ENCODE measurements at regions not wholly inside any gene's neighbourhood (a gene's known extent, or its start where the extent isn't known, plus 50 kb on each side); places are given as distances from the start of the nearest gene placed in this dataset.
"Not testable (repeated sequence)": the region's sequence is repeated elsewhere in the genome, so short reads cannot be mapped to it uniquely, and the experiment has no call there.

DNA sequence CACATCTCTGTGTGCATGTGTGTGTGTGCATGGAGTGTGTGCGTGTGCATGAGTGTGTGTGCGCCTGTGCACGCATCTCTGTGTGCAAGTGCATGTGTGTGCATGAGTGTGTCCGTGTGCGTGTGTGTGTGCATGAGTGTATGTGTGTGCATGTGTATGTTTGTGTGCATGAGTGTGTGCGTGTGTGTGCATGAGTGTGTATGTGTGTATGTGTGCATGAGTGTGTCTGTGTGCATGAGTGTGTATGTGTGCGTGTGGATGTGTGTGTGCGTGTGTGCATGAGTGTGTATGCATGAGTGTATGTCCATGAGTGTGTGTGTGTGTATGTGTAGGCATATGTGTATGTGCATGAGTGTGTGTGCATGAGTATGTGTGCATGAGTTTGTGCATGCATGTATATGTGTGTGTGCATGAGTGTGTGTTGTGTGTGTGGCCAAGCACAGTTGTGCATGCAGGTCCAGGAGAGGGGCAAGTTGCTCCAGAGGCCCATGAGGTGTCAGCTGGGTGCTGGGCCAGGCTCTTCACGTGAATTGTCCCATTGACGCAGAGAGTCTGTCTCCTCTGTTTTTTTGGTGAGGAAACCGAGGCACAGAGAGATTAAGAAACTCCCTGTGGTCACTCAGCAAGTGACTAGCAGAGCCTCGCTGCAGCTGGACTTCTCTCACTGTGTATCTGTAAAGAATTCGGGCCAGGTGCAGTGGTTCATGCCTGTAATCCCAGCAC, 75.5 kb downstream of the ASB1 start:
- no peak for DNase-seq
- intact Hi-C loops (cut with DNase I), result no loop called here

DNA sequence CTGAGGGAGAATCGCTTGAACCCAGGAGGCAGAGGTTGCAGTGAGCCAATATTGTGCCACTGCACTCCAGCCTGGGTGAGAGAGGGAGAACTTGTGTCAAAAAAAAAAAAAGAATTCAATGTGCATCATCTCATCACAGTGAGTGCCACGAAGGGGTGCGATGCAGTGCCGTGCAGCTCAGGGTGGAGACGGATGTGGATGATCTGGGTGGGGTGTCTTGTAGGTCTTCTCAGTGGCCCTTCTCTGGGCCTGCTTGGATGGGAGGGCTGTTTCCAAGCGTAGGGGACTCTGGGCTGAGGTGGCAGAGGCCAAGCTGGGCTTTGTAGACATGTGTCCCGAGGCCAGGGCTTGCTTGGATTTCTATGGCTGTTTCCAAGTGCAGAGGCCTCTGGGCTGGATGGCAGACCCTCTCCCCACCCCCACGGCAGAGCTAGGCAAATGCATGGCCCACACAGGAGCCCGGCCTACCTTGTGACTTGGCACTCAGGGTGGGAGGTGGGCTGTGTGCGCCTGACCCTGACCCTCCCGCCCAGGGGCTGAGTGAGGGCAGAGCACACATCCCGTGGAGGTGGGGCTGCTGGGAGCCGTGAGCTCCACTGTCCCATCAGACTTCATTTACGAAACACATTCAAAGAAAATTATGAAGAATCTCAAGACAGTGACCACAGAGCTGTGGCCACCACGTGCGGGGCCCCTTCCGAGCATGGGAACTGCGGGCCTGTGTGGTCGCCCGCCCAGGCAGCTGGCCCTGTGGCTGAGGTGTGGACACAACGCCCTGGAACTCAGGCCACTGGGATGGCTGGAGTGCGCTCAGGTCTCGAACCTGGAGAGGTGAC, 76.4 kb downstream of the ASB1 start:
- no peak for DNase-seq
- intact Hi-C loops (cut with DNase I), result no loop called here

DNA sequence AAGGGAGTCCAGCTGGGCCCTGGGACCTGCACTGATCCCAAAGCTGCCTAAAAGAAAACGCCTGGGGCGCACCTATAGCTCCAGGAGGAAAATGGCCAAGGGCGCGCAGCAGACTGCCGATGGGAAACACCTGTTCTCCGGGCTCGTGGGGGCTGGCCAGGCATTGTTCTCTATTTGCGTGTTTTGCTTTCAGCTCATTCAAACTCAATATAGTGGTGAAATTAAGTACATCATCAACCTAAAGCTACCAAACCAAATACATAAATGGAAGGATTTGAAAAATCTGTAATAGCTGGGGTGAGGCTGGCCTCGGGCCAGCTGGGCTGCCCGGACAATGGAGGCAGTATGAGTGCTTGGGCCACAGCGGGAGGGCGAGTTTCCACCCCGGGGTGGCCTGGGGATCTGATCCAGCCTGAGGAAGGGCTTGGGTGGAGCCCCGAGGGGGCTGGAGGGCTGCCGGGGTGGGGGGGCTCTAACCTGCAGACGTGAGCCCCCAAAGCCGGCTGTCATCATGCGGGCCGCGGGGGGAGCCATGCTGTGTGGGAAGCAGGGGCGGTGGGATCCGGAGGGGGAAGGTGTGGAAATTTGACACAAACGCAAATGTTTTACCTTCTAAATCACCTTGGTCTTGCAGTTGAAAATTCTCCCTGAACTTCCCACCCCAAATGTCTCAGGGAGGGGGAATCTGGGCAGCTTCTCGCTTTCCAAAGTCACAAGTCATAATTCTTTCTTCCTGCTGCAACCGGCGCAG, 77.6 kb downstream of the ASB1 start:
- intact Hi-C loops (cut with DNase I), result no loop called here
- peak in 1 of 10 donors; percentile 20 for DNase-seq

DNA sequence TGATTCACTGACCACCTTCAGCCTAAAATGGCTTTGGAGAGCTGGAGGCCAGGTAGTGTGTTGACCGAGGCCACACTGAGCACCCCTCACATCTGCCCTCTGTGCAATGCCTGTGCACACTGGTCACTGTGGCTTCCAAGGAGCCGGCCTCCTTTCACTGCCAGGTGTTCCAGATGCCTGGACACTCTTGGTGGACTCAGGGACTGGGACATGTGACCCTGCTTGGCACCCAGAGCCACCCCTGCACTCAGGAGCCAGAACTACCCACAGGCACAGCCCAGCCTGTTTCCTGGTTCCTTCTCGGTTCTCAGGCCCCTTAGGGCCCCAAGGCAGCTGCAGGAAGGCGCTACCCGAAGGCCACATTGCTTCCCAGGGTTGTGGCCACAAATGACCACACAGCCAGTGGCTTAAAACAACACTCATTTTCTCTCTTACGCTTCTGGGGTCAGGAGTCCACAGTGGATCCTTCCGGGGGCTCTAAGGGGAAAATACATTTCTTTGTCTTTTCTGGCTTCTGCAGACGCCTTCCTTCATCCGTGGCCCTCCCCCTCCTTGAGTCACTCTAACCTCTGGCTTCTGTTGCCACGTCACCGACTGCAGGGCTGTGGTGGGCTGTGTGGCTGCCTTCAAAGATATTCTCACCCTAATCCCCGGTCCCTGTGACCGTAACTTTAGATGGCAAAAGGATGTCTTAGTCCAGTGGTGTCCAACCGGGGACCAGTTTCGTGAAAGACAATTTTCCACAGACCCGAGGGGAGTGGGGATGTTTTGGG, 78.6 kb downstream of the ASB1 start:
- intact Hi-C loops (cut with DNase I), result no loop called here
- peak in 1 of 10 donors; percentile 62 for DNase-seq

DNA sequence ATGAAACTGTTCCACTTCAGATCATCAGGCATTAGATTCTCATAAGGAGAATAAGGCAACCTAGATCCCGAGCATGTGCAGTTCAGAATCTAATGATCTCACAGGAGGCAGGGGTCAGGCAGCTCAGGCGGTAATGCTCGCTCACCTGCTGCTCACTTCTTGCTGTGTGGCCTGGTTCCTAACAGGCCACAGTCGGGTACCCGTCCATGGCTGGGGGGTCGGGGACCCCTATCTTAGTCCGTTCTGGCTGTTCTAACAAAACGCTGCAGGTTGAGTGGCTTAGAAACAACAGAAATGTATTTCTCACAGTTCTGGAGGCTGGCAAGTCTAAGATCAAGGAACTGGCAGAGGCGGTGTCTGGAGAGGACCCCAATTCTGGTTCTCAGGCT, 79.2 kb downstream of the ASB1 start:
- DNase-seq, result peak in 1 of 10 donors; percentile 45
- intact Hi-C loops (cut with DNase I), result no loop called here

DNA sequence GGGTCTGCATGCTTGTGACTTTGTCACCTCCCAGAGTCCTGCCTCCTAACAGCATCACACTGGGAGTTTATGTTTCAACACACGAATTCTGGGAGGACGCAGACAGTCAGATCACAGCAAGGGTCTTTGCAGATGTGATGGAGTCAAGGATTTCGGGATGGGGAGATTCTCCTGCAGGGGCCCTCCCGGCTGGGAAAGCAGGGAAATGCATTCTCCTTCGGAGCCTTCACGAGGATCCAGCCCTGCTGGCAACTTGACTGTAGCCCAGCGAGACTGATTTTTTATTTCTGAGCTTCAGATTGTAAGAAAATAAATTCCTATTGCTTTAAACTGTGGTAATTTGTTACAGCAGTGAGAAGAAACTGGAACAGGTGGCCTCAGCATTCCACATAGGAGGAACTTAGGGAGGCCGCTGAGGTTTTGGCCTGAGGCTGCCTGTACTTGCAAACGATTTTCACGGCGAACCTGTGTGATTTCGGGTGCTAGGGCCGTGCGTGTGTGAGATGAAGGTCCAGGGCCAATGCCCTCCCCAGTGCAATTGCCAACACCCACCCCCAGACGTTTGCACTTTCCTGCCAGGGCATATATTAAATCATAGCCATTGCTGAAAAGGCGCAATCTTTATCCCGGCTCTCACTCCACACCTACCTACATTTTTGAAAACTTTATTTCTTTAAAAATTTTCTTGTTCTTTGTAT, 79.8 kb downstream of the ASB1 start:
- intact Hi-C loops (cut with DNase I), result no loop called here
- DNase-seq, result peak in 1 of 10 donors; percentile 84

DNA sequence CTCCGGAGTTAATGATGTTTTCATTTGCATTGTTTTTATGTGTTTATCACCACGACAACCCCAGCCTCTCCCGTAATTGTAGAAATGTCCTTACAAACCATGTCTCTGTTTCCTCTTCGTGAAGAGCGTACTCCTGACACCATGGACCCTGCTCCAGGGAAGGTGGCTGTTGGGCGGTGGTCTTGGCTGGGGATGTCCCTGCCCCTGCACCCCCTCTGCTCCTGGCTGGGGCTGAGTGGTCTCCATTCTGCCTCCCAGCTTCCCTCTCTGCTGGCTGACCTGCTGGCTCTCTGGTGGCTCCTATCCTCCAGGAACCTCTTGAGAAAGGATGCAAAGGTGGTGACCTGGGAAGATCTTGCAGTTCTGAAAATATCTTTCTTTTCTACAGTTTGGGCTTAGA, 81.1 kb downstream of the ASB1 start:
- intact Hi-C loops (cut with DNase I), result no loop called here
- DNase-seq, result no peak

DNA sequence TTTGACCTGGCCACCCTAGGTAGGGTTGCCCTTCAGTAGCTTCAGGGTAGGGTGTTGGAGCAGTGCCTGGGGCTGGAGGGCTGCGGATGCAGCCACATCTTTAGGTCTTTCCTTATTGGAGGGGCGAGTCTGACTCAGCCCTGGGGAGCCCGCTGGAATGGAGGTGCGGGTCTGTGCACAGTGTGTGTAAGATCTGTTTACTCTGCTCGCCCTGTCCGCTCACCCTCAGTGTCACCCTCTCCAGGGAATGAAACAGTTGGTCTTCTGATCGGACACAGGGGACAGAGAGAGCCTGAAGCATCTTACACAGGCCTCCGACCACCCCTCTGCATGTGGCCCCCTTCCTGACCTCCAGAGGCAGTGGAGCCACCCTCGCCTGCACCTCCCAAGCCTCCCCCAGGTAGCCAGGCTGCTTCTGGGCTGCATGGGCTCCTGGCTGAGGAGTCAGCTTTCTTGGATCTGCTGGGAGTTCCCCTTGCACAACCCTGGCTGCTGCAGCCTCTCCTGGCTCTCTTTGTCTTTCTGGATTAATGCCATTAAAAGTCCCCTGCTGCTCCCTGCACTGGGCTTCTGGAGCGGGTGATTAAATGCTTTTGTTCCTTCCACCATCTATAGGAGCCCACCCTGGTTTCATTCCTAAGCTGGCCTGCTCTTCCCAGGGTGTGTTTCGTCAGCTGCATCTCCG, 82.6 kb downstream of the ASB1 start:
- intact Hi-C loops (cut with DNase I), result no loop called here
- peak in 1 of 10 donors; percentile 76 for DNase-seq

DNA sequence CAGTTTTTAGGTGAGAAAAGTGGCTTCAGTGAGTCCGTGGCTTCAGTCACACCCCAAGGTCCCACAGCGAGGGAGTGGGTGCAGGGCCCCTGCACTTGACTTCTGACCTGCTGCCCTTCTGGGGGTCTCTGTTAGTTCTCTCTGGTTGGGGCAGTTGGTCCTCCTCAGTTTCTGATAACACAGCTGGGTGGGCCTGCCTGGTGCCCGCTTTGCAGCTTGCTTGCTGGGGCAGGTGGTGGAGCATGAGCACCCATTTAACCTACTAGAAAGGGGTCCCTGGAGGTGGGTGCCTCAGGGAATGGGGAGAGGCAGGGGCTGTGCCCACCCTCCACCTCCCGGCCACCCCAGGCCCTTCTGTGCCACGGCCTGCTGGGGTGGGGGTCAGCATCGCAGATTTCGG, 83.2 kb downstream of the ASB1 start:
- DNase-seq, result no peak
- intact Hi-C loops (cut with DNase I), result no loop called here

DNA sequence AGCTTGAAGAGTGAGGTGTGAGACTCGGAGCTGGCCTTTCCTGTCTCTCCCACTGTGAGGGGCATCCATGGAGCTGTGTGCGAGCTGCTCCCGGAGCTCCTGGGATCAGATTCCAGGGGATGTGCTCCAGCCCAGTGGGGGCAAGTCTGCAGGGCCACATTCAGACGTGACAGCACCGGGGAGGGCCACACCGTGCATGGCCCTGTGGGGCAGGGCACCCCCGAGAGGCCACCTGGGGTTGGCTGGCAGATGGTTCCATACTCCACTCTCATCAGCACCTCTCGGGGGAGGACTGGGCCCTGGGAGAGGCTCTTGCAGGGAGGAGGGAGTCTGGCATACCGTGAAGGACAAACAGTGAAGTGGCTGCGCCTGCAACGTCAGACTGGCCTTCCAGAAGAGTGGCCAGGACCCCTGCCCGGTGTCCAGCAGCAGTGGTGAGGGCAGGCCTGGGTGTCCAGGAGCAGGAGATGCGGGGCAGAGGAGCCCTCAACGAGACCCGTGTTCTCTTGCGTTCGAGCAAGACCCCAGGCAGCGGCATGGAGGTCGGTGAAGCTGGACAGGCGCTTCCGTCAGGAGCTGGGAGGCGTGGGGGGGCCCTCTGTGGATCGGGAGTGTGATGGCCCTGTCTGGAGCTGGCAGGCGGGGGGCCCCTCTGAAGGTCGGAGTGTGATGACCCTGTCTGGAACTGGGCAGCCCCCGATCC, 84.3 kb downstream of the ASB1 start:
- no peak for DNase-seq
- intact Hi-C loops (cut with DNase I), result no loop called here

DNA sequence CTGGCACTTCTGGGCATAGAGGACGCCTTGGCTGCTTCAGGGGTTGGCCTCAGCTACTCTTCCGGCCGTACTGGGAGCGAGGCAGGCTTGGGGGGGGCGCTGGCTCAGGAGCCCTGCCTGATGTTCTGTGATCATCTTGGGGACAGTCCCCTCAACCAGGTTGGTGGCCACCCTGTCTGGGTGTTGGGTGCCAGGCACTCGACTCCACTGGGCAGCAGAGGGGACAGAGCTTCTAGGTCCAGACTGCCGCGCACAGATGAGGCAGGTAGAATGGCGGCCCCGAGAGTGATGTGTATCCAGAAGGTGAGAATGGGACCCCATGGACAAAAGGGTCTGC, 84.9 kb downstream of the ASB1 start:
- intact Hi-C loops (cut with DNase I), result no loop called here
- no peak for DNase-seq

DNA sequence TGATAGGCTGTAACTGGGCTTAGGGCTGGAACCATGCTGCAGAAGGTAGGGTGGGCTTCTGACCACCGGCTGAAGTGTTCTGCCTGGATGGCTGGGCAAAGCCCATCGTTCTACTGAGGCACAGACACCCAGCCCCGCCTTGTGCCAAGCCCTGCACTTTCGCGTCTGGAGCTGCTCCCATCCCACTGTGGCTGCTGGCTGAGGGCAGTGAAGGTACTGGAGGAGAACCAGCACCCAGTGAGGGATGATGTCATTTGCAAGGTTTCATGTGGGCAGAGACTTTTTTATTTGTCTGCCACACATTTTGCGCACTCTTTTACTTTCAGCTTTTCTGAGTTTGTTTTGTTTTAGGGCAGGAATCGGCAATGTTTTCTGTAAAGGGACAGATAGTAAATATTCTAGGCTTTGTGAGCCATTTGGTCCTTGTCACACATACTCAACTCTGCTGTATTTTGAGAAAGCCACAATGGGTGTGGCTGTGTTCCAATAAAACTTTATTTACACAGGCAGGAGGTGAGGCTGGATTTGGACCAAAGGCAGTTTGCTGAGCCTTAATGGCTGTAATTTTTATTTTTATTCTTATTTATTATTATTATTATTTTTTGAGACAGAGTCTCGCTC, 85.6 kb downstream of the ASB1 start:
- intact Hi-C loops (cut with DNase I), result no loop called here
- DNase-seq, result no peak

DNA sequence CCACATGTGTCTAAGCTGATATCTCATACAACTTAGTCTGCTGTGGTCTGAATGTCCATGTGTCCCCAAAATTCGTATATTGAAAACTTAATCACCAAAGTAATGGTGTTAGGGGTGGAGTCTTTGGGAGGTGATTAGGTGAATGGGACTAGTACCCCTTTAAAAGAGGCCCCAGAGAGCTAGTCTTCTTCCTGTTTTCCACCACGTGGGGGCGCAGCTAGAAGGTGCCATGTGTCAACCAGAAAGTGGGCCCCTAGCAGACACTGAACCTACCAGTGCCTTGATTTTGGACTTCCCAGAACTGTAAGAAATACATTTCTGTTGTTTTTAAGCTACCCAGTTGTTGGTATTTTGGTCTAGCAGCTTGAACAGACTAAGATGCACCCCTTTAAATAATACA, 86.6 kb downstream of the ASB1 start:
- no peak for DNase-seq
- intact Hi-C loops (cut with DNase I), result no loop called here

DNA sequence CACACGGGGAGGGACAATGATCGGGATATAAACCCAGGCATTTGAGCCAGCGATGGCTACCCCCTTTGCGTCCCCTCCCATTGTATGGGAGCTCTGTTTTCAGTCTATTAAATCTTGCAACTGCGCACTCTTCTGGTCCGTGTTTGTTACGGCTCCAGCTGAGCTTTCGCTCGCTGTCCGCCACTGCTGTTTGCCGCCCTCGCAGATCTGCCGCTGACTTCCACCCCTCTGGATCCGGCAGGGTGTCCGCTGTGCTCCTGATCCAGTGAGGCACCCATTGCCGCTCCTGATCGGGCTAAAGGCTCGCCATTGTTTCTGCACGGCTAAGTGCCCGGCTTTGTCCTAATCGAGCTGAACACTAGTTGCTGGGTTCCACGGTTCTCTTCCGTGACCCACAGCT, 87.3 kb downstream of the ASB1 start:
- intact Hi-C loops (cut with DNase I); DNase-seq: not testable (repeated sequence)

DNA sequence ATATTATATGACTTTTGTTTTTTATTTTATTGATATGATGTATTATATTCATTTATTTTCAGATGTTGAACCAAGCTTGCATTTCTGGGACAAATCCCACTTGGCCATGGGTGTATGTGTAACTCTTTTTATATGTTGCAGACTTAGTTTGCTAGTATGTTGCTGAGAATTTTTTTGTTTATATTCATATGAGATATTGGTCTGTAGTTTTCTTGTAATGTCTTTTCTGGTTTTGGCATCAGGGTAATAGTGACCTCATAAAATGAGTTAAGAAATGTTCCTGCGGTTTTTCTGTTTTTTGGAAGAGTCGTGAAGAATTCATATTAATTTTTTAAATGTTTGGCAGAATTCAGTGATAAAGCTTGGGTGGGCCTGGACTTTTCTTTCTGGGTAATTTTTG, 88.7 kb downstream of the ASB1 start:
- no peak for DNase-seq
- intact Hi-C loops (cut with DNase I), result no loop called here

DNA sequence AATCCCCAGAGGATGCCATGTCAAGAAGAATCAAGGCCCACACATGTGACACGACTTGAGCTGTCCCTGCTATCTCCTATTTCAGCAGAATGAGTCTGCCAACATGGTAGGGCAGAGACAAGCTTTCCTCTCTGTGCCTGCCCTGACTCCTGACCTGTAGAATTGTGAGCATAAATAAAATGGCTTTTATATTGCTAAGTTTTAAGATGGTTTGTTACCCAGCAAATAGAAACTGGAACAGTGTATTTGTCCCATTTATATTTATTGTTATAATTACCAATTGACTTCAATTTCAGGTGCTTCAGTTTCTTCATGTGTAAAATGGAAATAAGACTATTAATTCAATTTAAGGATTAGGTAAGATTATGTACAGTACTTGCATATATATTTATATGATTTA, 90.5 kb downstream of the ASB1 start:
- intact Hi-C loops (cut with DNase I), result no loop called here
- no peak for DNase-seq

DNA sequence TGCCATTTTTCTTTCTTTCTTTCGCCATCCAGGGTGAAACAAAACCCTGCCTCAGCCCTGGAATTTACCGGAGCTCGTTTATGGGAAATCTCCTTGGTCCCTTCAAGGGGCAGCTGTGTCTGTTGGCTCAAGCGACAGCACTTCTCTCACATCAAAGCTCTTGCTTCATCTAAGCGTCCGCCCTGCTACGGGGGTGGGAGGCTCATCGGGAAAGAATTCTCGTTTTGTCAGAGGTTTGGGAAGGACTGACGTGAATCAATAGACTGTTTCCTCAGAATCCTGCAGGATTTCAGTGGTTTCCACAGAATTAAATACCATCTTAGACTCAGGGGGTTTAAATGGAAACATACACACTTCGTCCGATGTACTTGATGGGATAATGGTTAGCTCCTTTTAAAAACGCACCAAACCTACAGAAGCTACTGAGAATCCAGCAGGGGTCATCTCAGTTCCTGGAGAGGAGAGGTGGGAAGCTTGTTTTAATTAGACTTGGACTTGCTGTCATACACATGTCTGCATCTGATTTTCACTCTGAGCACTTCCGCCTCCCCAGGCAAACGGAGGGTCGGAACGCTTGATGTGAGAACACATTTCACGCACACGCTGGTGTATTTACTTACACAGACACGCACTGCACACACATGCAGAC, 91.6 kb downstream of the ASB1 start:
- intact Hi-C loops (cut with DNase I), result no loop called here
- DNase-seq, result no peak

DNA sequence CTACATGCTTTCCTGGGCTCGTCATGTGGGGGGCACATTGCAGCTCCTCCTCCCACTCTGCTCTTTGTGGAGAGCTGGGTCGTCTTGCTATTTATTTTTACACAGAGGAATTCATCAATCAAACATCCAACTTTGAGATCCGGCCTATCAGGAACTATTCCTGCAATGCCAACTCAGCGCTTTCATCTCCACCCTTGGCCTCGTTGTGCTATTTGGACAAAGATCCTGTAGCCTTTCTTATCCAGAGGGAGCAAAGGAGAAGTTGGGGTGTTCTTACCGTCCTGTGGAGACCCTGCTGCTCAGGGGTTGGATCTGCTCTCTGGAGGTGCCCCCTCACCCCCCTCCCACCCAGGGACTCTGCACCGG, 92.1 kb downstream of the ASB1 start:
- no peak for DNase-seq
- intact Hi-C loops (cut with DNase I), result no loop called here

All from posterior cingulate gyrus (tissue), 11 donors.